Stimulated activated CD4-positive, alpha-beta T cell treated with anti-CD3 and anti-CD28 coated beads, Interleukin-1b, Interleukin-23, amount 100 ng/mL, for 48 hours (primary cell): ENCODE measurements at regions not wholly inside any gene's neighbourhood (a gene's known extent, or its start where the extent isn't known, plus 50 kb on each side); places are given as distances from the start of the nearest gene placed in this dataset.

Experiments used
- DNase-seq: peaks from one replicate; pipeline ENCODE4 v3.0.0-alpha.2; 2020

DNA sequence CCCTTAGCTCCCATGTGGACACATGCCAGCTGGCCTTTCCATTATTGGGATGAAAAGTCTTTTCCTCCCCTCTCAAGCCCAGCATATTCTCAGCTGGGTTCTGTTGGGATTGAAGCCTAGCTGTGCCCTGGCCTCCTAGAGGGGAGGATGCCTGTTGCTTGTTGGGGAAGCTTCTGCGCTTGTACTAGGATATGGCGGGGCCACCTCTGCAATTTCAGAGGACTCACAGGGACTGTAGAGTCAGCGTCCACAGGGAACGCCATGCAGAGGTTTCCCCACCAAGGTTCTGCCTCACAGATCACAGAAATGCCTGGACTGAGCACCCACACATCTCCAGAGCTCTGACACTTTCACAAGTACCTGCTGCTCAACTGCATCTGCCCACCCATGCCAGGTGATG is 288.7 kb upstream of the FOXQ1 start:
- no peak for DNase-seq

DNA sequence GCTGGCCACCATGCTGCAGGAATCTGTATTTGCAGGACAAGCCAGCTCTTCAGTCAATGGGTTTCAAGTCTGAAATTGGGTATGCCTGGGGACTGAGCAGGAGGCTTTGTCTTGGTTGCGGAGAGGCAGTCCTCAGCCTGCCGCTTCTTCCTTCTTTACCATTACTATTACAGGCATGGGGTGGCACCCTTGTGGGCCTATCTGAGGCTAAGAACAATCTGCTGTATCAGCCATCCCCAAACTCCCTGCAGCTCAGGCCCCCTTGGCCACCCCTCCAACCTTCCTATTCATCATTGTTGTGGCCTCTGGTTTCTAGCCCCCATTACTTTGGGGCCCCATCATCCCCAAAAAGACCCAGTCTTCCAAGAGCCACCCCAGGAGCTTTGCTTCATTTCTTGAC is 289.2 kb upstream of the FOXQ1 start:
- no peak for DNase-seq

- DNase-seq: no peak
Observed at GRCh38 chr6:1020837-1021236, 291.1 kb upstream of the FOXQ1 start.

- no peak for DNase-seq
Observed at GRCh38 chr6:1020133-1020532, 291.8 kb upstream of the FOXQ1 start.

DNA sequence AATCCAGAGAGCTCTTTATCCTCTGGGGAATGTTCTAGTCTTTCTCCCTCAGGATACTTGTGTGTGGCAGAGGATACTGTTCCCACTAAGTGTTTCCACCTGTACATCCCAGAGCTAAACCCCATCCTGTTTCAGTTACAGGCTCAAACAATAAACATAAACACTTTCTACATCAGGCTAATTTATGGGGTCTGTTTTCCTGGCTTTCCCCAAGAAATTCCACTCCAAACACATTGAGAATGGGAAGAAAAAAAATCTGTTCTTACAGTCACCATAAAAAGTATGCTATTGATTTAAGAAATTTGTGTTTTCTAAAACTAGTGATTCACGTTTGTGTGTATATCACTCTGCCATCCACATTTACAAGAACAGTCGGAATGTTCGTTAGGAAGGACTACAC is 293.9 kb upstream of the FOXQ1 start:
- DNase-seq: no peak

DNA sequence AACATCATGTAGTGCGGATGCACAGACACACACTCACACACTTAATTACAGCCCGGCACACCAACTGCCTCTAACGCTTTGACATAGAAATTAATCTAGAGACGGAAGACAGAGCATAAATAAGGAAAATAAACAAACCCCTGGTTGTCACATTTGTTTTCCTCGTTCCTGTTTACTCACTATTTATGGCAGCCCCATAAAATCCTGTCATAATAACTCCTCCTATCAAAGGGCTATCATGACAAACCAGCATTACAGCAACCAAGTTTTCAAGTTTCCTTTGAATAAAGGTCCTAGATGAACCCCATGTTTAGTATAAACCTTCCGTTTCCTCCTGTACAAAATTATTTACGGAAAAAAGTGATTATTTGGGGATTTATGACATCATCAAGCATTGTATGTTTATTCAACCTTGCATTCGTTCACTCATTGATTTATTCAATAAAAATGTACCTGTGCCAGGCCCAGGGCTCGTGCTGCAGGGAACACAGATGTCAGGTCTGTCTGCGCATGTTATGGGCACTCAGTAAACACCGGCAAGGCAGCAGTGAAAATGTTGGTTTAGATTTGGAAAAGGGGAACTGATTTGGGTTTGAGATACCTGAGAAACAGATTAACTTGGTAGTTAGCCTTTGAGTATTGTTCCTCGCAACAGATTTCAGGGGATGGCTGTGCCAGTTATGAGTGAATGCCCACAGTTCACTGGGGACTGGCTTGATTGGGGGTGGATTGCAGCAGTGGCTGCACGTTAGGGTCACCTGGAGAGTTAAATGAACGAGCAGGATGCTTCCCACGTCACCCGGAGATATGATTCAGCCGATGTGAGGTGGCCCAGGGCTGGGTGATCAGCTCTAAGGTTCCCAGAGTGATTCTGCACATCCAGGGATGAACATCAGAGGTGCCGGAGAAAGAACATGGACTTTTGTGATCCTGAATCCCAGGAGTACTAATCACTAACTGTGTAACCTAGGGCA is 295.3 kb upstream of the FOXQ1 start:
- no peak for DNase-seq

- no peak for DNase-seq
Observed at GRCh38 chr6:1015825-1016224, 296.1 kb upstream of the FOXQ1 start.

- DNase-seq: no peak
Observed at GRCh38 chr6:1014431-1014807, 297.5 kb upstream of the FOXQ1 start.

DNA sequence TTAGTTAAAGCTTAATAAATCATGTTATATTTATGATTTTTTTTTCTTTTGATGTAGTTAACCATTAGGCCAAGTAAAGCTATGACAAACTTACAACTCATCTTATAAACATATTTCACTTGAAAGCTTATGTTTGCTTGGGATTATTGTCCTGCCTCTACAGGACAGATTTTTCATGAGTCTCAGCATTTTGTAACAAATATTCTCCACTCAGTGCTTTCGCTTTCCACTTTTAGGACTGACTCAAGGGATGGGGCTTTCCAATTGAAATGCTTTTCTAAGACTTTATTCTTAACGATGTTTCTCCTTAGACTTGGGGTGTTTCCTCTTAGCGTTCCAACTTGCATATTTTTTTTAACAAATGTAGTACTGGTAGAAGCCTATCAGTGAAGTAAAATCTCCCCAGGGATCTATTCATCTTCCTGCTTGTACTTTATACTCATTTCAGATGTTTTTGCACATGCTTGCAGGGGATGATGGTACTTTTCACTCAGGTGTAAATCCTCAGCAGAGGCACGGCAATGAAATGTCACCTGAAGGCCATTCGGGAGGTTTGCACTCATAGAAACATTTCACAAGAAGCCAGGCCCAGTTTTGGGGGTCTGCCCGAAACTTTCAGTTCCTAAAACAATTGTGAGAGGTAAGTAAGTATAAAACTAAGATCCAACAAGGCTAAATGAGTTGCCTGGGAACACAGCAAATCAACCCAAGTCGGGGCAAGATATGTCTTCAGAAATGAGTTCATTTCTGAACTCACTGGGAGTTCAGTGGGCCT is 298.1 kb upstream of the FOXQ1 start:
- DNase-seq: no peak

DNA sequence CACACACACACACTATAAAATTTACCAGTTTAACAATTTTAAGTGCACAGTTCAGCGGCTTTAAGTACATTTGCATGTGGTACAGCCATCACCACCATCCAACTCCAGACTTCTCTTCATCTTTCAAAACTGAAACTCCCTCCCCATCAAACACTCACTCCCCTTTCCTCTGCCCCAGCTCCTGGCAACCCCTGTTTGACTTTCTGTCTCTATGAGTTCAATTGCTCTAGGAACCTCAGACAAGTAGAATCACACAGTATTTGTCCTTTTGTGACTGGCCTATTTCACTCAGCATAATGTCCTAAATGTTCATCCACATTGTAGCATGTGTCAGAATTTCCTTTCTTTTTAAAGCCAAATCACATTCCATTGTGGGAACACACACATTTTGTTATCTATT is 302.8 kb upstream of the FOXQ1 start:
- no peak for DNase-seq

DNA sequence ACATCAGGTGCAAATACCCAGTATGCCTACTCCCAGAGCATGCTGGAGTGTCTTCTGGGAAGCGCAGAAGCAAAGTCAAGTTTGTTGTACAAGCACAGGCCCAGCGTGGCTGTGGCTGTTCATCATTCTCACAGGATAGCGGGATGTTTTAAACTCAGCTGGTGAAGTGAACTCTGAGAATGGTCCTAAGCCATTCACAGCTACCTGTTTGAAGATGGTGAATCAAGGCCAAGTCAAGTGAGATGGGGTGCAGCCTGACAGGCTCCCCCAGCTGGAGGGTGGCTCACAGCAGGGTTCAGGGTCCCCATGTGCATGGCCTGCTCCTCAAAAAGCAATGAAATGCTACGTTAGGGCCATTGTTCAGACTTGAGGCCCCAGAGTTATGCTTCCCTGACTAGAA is 304.7 kb upstream of the FOXQ1 start:
- no peak for DNase-seq

DNA sequence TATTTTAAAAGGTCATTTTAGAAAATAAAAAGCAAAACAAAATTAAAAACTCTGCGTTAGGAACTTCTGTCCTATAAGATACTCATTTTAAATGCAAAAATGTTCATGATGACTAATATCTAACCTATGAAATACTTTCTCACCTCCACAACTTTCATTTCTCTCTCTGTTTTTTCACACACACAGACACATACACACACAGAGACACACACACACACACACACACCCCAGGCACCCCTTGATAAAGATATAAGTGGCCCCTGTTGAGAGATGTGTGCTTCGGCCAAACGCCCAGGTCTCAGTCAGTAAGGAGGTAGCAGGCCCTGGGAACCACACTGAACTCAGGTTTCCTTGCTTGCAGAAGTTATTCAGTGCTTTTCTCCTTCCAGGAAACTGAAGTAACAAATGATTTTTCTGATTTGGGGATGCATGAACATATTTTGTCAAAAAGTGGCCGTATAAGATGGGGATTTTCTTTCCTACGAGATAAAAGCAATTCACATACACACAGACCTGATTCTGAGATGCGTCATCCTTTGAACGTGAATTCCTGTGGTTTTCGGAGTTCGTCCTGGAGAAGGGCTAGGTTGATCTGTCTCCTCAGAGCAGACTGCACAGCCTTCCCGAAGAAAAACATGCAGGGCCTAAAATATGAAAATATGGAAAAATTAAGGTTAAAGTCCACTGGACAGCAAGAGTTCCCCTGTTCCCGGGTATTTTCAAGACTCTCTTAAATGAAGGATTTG is 306.8 kb upstream of the FOXQ1 start:
- no peak for DNase-seq

DNA sequence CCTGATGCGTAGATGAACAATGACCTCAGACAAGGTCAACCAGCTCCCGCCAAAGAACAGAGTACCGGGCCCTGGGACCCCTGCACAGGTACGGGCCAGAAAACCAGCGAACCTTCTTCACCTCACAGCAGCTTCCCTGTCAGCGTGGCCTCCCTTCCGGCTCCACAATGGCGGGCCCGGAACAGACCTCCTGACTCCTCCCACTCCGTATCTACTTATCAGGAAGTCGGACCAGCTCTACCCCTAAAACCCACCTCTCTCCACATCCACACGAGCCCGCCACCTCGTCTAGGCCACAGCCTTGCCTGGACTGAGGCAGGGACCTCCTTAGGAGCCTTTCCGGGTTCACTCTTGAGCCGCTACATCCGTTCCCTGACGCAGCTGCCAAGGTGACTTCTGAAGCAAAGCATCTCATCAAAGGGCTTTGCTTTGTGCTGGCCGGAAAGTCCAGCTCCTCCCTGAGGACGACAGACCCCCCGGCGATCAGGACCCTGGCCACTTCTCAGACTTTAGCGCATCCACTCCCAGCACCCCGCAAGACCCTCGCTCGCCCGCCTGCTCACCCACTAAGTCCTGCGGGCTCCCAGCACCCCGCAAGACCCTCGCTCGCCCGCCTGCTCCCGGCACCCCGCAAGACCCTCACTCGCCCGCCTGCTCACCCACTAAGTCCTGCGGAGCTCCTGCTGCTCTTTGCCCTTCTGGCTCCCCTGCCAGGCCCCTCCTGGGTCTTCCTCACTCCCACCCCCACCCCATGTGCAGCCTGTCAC is 308.3 kb upstream of the FOXQ1 start:
- DNase-seq: no peak

- no peak for DNase-seq
Observed at GRCh38 chr6:1002989-1003388, 308.9 kb upstream of the FOXQ1 start.

DNA sequence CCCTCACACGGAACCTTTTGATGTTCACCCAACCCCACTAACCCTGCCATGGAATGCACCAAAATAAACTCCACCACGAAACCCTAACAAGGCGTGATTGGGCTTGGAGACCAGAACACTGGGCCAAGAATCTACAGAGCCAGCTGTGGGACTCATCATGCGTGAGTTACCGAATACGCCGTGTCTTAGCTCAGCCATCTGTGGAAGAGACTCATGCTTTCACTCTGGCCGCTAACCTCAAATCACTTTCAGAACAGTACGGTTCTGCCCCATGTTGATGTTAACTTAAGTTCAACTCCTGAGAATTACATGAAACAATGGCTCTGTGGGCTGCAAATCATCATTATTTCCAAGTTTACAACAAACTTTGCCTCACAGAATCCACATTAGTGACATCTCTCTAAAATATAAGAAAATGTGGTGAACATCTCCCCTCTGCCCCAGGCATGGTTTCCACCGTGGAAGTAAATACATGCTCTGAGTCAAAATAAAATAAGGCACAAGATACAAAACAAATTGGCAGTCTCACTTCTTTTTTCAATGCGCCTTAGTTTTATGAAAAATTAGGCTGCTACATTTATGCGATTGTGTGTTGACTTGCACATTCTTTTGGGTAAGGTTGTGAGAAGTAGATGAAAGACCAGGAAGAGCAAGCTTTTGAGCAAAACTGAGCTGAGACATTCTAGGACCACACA is 308.9 kb upstream of the EXOC2 start:
- DNase-seq: no peak

DNA sequence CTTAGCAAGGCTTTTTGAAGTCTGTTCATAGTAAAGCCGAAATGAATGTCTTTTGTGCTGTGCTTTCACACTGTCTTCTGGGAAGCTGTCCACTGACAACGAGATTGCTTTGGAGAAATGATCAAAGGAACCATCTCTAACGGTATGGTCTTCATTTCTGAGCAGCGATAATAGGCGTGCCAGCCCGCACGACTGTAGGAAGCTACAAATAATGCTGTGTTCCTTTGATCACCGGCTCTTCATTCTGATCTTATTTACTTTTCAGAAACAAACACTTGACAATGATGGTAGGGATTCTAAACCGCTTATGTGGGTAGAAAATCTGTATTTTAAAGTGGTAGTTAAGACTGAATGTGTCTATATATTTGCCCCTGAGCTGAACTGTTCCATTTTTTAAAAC is 306.6 kb upstream of the EXOC2 start:
- DNase-seq: no peak

- no peak for DNase-seq
Observed at GRCh38 chr6:998551-998950, 305.6 kb upstream of the EXOC2 start.

DNA sequence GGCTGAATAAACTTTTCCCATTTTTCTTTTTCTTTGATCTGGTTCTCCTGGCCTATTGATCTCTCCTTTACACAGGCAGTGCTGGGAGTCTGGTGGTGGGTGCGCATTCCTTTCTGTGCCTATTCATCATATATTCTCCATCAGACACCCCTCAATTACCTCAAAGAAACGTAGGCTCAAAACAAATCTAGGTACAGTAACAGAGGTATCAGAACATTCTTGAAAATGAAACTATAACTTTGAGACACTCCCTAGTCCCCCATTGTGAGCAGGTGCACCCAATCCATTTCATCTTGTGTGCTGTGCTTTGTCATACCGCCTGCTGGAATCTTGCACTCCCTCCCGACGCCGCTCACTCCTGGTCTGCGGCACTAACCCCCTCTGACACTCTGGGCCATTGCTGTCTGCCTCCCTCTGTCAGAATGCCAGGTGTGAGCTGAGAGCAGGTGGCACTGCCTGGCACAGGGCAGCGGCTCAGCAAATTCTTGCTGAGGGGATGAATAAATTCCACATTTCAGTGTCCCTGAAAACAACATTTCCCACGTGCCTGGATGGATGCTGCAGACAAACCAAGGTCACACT is 303.4 kb upstream of the EXOC2 start:
- DNase-seq: no peak

- no peak for DNase-seq
Observed at GRCh38 chr6:991192-991591, 298.3 kb upstream of the EXOC2 start.

- no peak for DNase-seq
Observed at GRCh38 chr6:984031-984430, 291.1 kb upstream of the EXOC2 start.

DNA sequence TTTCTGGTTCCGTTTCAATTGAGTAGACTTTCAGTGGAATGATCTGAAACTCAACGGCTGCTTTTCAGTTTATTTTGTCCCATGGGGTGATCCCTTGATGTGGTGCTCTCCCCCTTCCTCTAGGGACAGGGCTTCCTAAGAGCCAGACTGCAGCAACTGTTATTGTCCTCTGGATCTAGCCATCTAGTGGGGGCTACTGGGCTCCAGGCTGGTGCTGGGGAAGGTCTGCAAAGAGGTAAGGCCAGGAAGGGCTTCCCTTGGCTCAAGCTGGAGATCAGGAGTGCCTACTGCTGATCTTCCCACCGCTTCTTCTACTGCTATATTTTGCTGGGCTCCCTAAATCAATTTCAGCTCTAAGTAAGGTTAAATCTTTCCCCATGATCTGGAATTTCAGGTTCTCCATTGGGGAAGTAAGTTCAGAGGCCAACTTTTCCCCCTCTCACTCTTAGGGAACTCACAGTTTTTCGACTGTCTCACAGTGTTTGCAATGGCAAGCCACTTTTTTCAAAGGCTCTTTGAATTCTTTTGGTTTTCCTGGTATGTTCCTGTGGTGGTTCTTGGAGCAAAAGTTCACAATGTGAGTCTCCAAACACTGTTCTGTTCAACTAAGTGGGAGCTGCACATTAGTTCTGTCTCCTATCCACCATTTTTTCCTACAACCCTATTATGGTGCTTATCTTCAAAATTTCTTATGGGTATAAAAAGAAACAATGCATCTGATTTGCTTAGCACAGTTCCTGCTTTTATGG is 286.2 kb upstream of the EXOC2 start:
- no peak for DNase-seq
